GM21423 (cell line): ENCODE measurements at regions not wholly inside any gene's neighbourhood (a gene's known extent, or its start where the extent isn't known, plus 50 kb on each side); places are given as distances from the start of the nearest gene placed in this dataset.

Experiments used
- ATAC-seq: cut with Tn5 transposase; IDR thresholded peaks from one replicate; pipeline ENCODE4 v1.9.1; 2021; ENCODE audit warnings: mild to moderate bottlenecking, moderate library complexity; ENCODE audit not compliant: unreplicated experiment

GRCh38 chr3:124273651-124274050 is 281.7 kb upstream of the ROPN1 start:
- ATAC-seq = no peak

- ATAC-seq = no peak
Observed at GRCh38 chr3:124274051-124274450, 282.1 kb upstream of the ROPN1 start.

GRCh38 chr3:124275412-124275811 is 283.5 kb upstream of the ROPN1 start:
- ATAC-seq = no peak

- no peak for ATAC-seq
Observed at GRCh38 chr3:124276133-124276532, 284.2 kb upstream of the ROPN1 start.

GRCh38 chr3:124276539-124277143 is 284.7 kb upstream of the ROPN1 start:
- ATAC-seq = no peak

GRCh38 chr3:124277144-124277890 is 285.4 kb upstream of the ROPN1 start:
- no peak for ATAC-seq

GRCh38 chr3:124281453-124282316 is 289.8 kb upstream of the ROPN1 start:
- no peak for ATAC-seq

GRCh38 chr3:124282751-124283651 is 291.1 kb upstream of the ROPN1 start:
- ATAC-seq = no peak

GRCh38 chr3:124283652-124284023 is 291.7 kb upstream of the ROPN1 start:
- ATAC-seq = no peak

GRCh38 chr3:124288996-124289395 is 297.1 kb upstream of the ROPN1 start:
- ATAC-seq = no peak

- no peak for ATAC-seq
Observed at GRCh38 chr3:124291008-124291407, 299.1 kb upstream of the ROPN1 start.

GRCh38 chr3:124292329-124292728 is 300.4 kb upstream of the ROPN1 start:
- no peak for ATAC-seq

- no peak for ATAC-seq
Observed at GRCh38 chr3:124293584-124293983, 301.7 kb upstream of the ROPN1 start.

- no peak for ATAC-seq
Observed at GRCh38 chr3:124295362-124295761, 303.4 kb upstream of the ROPN1 start.

- ATAC-seq = no peak
Observed at GRCh38 chr3:124296406-124296805, 304.5 kb upstream of the ROPN1 start.

- no peak for ATAC-seq
Observed at GRCh38 chr3:124297062-124297980, 305.4 kb upstream of the ROPN1 start.

- no peak for ATAC-seq
Observed at GRCh38 chr3:124298301-124298700, 306.4 kb upstream of the ROPN1 start.

GRCh38 chr3:124298951-124299350 is 307.0 kb upstream of the ROPN1 start:
- no peak for ATAC-seq

GRCh38 chr3:124299831-124300230 is 307.9 kb upstream of the ROPN1 start:
- ATAC-seq = no peak

GRCh38 chr3:124300416-124300815 is 308.5 kb upstream of the ROPN1 start:
- ATAC-seq = no peak
